ENCODE measurements at regions not wholly inside any gene's neighbourhood (a gene's known extent, or its start where the extent isn't known, plus 50 kb on each side); places are given as distances from the start of the nearest gene placed in this dataset.
"Not testable (repeated sequence)": the region's sequence is repeated elsewhere in the genome, so short reads cannot be mapped to it uniquely, and the experiment has no call there.

DNA sequence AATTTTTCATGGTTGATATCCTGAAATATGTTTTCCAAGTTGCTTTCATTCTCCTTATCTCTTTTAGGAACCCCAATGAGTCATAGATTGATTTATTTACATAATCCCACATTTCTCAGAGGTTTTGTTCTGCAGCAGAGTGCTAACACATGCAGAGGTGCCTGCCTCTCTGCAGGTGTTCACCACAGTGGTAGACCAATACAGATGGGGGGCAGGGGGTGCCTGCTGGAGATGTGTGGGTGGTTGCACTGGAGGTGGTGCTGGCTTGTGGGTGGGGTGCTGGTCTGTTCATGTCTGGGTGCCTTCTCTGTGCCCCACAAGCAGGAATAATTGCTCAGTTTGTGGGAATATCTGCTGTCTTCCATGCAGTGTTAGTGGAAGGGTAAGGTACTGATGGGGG lies 131.1 kb downstream of the JRKL start:
- DNase-seq: no peak

DNA sequence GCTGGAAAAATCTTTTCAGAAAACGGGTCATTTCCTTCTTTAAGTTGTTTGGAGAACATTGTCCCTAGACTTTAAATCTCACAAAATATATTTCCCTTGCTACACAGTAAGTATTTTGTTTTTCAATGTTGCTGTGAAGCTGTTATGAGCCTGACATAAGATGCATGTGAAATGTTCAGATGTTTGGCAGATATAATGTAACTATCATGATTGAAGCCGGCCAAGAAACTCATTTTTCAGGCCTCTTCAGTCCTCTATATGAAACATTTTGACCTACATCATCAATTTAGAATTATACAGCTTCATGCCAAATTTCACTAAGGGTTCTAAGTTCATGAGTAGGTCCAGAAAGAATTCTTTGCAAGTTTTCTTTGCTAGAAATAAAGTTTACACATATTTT lies 133.8 kb downstream of the JRKL start:
- no peak for DNase-seq

DNA sequence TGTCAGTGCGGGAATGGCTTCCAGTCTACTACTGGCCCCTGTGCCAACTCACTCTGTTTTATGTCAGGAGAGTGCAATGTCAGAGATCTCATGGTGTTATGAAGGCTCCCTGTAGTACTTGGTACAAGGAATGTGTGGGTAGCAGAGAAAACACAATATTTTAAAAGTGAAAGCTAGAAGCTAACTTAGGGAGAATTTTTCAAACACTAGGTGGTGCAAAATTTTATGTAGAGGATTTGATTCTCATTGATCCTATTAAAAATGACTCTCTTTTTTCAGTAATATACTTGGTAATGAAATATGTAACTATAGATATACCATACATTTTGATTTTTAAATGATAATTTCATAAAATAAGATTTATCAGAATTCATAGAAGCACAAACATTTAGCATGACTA lies 134.7 kb downstream of the JRKL start:
- DNase-seq: no peak

DNA sequence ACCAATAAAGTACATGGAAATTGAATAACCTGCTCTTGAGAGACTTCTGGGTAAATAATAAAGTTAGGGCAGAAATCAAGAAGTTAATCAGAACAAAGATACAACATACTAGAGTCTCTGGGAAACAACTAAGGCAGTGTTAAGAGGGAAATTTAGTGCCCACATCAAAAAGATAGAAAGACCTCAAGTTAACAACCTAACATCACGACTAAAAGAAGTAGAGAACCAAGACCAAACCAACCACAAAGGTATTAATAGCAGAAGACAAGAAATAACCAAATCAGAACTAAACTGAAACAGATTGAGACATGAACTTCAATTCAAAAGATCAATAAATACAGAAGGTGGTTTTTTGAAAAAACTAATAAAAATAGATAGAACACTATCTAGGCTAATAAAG lies 140.7 kb downstream of the JRKL start:
- no peak for DNase-seq

DNA sequence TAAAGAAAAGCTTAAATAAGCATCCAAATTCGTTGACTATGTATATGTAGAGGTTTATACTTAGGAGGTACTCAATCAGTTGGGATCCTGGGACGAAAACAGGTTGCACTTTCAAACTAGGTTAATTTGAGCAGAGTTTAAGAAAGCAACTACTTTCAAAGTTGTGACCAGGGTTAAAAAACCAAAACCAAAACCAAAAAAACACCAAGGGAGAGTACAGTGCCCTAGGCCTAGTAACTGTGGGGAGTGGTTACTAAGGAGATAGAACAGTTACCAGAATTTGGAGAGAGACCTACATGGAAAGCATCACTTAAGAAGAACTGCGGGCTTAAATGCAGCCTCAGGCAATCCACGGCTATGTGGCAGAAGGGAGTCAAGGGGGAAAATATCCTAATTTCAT lies 148.3 kb downstream of the JRKL start:
- DNase-seq: no peak

DNA sequence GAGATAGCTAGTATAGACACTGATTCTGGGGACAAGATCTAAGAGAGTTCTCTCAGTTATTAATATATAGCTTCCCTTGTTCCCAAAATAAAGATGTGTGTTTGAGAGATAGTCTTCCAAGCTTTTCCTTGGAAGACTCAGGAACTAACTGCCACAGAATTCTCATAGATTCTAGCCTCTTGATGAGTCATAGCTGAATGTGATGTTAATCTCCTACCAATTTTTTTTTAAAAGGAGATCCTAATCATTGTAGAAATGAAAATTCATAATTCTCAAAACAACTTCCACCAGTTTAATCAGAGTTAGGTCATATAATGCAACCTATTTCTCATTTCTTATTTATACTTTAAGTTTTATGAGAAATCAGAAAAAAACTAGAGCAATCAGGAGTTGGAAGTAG lies 148.8 kb downstream of the JRKL start:
- no peak for DNase-seq

DNA sequence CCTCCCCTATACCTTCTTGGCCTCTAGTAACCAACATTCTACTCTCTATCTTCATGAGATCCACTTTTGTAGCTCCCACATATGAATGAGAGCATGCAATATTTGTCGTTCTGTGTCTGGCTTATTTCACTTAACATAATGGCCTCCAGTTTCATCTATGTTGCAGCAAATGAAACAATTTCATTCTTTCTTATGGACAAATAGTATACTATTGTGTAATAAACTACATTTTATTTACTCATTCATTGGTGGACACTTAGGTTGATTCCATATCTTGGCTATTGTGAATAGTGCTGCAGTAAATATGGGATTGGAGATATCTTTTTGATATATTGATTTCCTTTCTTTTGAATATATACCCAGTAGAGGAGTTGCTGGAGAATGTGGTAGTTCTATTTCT lies 151.1 kb downstream of the JRKL start:
- no peak for DNase-seq

DNA sequence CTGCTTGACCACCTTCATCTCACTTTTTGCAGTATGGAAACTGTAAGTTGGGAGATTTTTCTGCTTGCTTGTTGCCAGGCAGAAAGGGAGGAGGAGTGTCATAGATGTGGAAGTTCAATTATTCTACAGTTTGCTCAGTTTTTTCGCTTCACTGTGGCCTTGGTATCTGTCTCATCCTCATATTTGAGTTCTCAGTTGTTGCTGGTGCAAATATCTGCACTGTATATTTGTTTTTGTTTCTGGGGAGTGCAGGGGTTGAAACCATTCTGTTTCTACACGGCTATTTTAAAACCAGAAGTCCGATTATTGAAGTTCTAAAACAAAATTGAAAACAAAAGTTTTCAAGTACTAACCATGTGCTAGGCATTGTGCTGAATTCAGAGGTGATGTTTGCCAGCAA lies 153.4 kb downstream of the JRKL start:
- no peak for DNase-seq

DNA sequence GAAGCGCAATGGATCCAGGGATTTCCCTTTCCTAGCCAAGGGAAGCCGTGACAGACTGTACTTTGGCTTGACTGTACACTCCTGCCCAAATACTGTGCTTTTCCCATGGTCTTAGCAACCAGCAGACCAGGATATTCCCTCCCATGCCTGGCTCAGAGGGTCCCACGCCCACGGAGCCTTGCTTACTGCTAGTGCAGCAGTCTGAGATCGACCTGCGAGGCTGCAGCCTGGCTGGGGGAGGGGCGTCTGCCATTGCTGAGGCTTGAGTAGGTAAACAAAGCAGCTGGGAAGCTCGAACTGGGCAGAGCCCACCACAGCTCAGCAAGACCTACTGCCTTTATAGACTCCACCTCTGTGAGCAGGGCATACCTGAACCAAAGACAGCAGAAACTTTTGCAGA lies 155.4 kb downstream of the JRKL start:
- DNase-seq: not testable (repeated sequence)

DNA sequence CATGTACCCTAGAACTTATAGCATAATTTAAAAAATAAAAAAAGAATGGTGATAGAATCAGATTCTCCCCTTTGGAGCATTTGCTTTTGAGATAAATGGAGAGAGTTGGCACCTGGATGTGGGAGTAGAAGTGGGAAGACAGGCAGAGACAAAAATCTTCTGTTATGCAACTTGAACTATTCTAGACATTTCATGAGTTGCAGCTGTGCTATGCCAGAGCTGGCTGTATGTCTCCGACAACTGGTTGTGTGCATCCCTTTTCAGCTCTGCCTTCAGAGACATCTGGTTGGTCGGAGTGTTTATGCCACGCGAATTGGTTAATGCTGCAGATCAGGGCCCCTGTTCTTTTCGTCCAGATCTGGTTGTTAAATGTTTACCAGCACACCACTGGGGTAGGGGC lies 161.3 kb downstream of the JRKL start:
- no peak for DNase-seq

DNA sequence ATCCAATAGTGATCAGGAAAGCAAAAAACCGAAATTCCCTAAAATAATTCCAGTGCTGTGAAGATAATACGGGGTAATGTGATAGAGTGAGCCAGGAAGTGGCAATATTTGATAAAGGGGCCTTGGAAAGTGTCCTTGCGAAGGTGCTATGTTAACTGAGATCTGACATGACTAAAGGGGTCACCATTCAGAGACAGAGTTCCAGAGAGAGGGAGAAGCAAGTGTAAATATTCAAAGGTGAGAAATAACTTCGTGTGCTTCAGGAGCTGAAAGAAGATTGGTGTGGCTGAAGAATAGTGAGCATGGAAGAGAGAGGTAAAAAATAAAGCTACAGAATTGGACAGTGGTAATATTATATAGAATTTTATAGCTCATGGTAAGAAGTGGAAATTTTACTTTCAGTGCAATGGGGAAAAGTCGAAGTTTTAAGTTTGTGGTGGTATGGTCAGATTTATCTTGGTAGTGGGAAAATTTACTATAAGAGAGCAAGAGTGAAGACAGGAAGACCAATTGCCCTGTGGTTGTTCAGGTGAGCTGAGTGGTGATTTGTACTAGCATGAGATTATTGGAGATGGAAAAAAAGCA lies 164.5 kb downstream of the JRKL start:
- no peak for DNase-seq

DNA sequence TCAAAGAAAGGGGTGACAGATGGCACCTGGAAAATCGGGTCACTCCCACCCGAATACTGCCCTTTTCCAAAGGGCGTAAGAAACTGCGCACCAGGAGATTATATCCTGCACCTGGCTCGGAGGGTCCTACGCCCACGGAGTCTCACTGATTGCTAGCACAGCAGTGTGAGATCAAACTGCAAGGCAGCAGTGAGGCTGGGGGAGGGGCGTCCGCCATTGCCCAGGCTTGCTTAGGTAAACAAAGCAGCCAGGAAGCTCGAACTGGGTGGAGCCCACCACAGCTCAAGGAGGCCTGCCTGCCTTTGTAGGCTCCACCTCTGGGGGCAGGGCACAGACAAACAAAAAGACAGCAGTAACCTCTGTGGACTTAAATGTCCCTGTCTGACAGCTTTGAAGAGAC lies 166.0 kb downstream of the JRKL start:
- not testable (repeated sequence) for DNase-seq

DNA sequence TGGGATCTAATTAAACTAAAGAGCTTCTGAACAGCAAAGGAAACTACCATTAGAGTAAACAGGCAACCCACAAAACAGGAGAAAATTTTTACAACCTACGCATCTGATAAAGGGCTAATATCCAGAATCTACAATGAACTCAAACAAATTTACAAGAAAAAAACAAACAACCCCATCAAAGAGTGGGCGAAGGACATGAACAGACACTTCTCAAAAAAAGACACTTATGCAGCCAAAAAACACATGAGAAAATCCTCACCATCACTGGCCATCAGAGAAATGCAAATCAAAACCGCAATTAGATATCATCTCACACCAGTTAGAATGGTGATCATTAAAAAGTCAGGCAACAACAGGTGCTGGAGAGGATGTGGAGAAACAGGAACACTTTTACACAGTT lies 170.9 kb downstream of the JRKL start:
- DNase-seq: not testable (repeated sequence)

DNA sequence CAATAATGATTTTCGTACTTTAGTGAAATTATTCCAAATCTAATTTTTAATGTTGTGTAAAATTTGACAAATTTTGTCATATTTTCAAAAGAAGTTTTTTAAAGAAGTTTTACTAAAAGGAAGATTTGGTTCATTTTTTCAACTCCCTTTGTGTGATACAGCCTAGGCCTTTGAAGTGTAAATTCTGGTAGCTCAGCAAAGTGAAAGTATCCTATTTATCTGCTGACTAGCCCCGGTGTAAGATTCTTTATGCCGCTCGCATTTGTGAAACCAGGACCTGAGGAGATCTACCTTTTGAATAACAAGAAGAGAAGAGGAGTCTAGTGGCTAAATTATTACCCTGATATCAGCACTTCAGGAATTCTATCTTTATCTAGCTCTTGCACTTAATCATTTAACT lies 177.4 kb downstream of the JRKL start:
- peak in 1 of 5 donors; percentile 10 for DNase-seq

DNA sequence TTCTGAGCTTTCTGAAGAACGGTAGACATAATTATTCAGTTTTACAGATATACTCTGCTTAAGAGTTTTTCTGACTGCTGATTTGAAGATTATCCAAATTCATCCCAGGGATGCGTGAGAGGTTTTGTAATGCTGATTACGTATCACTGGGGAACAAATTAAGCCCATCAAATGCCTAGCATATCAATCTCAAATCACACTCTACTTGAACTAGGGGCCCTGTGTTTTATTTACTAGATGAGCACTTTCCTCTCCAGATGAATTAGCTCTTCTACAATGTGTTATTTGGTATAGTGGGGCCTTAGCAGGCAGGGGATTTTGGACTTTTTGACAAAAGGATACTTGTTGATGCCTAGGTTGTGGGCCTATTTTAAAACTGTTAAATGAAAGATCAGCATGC lies 177.9 kb downstream of the JRKL start:
- DNase-seq: no peak

DNA sequence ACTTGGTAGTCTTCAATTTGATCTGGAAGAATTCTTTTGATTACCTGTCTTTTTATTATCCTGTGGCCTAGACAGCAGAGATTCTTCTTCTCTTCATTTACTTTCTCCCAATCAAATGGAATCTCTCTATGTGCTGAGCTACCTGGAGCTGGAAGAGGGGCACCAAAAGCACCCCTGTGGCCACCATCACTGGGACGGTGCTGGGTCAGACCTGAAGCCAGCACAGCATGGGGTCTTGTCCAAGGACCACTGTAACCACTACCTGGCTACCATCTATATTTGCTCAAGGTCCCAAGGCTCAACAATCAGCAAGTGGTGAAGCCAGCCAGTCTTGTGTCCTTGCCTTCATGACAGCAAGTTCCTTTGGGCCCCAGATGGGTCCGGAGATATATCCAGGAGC lies 186.6 kb downstream of the JRKL start:
- no peak for DNase-seq

DNA sequence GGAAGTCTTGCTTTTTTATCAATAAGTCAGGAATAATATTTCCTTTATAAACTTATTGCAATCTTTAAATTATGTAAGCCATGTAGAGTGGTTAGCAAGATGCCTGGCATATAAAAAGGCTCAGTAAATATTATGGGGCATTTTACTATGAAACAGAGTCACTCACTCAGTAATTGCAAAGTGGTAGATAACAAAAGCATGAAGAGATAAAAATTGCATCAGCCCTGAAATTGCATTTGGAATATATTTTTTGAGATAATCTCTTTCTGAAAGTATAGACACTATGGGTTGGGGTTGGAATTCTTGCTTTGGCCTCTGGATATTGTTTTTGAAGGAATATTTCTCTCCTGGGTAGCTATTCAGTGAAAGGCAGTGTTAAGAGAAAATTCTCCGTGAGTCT lies 188.6 kb downstream of the JRKL start:
- DNase-seq: no peak

DNA sequence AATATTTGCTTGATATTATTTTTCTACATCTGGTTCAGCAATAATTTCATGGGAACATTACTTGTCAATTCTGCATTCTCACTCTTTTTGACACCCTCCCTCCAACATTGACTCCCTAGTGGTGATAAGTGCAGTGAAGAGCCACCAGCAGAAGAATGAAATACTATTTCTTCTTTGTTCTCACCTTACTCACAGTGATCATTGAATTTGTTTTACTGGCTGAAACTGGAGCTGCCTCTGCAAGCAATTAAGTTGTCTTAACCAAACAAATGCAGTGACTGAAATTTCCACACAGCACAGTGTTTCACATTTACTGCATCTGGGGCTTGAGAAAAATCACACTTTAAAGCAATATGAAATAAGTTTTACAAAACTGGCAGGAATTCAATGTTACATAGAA lies 189.8 kb downstream of the JRKL start:
- DNase-seq: no peak

DNA sequence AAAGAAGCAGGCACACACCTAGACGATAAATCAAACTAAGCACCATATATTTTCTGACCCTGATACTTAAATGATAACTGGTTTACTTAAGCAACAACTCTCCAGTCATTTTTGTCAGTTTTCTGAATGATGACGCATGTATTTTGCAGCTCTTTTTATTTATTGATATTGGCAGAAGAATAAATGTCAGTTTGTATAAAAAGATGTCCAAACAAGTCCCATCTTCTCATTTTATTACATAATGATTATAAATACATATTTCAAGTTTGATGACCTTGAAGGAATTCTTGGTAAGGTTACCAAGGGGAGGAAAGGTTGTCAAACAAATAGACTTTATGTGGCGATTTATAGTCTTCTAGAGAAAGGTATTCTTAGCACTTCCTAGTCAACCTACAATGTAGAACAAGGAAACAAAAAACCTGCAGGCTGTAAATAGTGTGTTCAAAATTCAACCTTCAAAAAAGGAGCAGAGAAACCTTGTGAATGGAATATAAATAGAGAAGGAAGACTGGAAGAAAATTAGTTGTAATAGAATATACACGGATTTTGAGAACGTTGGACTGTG lies 190.7 kb downstream of the JRKL start:
- no peak for DNase-seq

DNA sequence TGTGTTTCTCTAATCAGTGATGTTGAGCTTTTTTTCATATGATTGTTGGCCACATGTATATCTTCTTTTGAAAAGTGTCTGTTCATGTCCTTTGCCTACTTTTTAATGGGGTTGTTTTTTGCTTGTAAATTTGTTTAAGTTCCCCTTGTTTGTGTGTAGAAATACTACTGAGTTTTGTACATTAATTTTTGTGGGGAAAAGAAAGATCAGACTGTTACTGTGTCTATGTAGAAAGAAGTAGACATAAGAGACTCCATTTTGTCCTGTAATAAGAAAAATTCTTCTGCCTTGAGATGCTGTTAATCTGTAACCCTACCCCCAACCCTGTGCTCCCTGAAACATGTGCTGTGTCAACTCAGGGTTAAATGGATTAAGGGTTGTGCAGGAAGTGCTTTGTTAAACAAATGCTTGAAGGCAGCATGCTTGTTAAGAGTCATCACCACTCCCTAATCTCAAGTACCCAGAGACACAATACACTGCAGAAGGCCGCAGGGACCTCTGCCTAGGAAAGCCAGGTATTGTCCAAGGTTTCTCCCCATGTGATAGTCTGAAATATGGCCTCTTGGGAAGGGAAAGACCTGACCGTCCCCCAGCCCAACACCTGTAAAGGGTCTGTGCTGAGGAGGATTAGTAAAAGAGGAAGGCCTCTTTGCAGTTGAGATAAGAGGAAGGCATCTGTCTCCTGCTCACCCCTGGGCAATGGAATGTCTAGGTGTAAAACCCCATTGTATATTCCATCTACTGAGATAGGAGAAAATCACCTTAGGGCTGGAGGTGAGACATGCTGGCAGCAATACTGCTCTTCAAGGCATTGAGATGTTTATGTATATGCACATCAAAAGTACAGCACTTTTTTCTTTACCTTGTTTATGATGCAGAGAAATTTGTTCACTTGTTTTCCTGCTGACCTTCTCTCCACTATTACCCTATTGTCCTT lies 196.4 kb downstream of the JRKL start:
- DNase-seq: not testable (repeated sequence)

DNA sequence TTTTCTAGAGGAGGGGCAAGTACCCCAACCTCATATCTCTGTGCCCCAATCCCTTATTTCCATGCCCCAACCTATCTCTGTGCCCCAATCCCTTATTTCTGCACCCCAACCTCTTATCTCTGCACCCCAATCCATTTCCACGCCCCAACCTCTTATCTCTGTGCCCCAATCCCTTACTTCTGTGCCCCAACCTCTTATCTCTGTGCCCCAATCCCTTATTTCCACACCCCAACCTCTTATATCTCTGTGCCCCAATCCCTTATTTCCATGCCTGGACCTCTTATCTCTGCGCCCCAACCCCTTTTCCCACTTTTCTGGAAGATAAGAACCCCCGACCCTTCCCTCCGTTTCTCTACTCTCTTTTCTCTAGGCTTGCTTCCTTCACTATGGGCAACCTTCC lies 199.0 kb downstream of the JRKL start:
- DNase-seq: not testable (repeated sequence)

DNA sequence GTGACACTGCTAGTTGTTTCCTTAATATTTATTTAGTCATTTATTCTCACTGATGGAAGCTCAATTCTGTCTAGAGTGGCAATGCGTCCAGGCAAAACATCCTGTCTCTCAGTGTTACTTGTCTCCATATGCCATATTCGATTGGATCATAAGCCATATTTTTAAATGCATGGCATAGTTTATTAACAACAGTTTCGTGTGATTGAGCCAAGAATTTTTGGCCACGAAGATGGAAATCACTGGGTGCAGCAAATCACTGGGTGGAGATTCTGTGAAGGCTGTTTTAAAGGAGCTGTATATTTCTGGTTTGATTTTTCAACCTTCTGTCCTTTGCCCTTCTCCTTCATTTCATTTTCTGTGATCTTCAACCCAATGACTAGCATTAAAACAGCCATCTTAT lies 205.2 kb downstream of the JRKL start:
- no peak for DNase-seq

DNA sequence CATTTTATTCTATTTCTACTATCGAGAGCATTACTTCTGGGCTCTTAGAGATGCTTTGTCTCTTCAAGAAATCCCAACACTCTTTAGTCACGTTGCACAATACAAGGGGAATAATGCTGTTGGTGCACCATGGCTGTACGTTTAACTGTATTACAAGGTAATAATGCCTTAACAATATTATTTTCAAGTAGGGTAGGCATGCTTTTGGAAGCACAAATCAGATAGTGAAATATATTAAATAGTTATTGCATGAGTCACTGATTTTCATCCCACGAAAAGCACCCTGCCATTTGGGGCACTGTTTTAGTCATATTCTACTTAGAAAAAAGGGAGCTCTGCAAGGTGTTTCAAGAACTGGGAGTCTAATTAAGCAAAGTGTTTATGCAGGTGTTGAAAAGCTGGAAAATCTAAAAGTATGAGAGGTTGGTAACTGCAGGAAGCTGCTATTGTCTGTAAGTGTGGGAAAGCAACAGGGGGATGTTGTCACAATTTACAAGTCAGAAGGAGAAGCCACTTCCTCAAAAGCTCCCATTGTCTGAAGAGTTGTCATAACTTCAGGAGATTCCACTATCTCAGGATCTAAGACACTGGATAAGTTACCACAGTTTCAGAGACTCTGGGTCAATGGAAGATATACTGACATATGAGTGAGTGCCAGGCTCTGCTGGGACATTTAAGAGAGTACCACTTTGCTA lies 218.2 kb downstream of the JRKL start:
- no peak for DNase-seq

DNA sequence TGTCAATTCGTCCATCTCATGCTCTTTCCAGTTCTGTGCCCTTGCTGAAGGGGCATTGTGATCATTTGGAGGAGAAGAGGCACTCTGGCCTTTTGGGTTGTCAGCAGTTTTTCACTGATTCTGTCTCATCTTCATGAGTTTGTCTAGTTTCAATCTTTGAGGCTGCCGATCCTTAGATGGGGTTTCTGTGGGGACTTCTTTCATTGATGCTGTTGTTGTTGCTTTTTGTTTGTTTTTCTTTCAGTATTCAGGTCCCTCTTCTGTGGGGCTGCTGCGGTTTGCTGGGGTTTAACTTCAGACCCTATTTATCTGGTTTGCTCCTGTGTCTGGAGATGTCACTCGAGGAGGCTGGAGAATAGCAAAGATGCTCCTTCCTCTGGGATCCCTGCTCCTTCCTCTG lies 224.3 kb downstream of the JRKL start:
- DNase-seq: no peak

Measured in T-helper 1 cell (primary cell).